BJ (cell line): ENCODE measurements at regions not wholly inside any gene's neighbourhood (a gene's known extent, or its start where the extent isn't known, plus 50 kb on each side); places are given as distances from the start of the nearest gene placed in this dataset.

ENCODE experiments used
- CTCF ChIA-PET: fragments of 350-600 bp; formaldehyde crosslinking; extraction: SDS; loops from one replicate; lab custom pipeline; 2021; ENCODE audit warnings: antibody characterized with exemption, inconsistent platforms; lab: Yijun Ruan, JAX
- POLR2A ChIA-PET: fragments of 300-600 bp; sonication (Branson Sonifier 250); formaldehyde crosslinking; extraction: SDS; loops from one replicate; lab custom pipeline; 2021; ENCODE audit warnings: antibody characterized with exemption; lab: Charles Lee
- DNase-seq: peaks from one replicate; pipeline ENCODE4 v3.0.0-alpha.2; 2011; ENCODE audit warnings: low read depth
- H3K27me3 ChIP-seq: 2 replicates; pipeline ENCODE4 v1.6.0; 2011; ENCODE audit warnings: low read length; ENCODE audit not compliant: control insufficient read depth, insufficient read depth
- H3K36me3 ChIP-seq: 2 replicates; pipeline ENCODE4 v1.5.1; 2011; ENCODE audit warnings: low read length; ENCODE audit not compliant: control insufficient read depth, insufficient read depth
- H3K4me3 ChIP-seq: 2 replicates; pipeline ENCODE4 v1.5.1; 2011; ENCODE audit warnings: low read depth, mild to moderate bottlenecking, control low read depth, low read length
- CTCF ChIP-seq: IDR thresholded peaks from 2 replicates; pipeline ENCODE4 v1.5.1; 2011; ENCODE audit warnings: low read depth, mild to moderate bottlenecking, control low read depth, inconsistent platforms, low read length, moderate library complexity; ENCODE audit not compliant: insufficient read depth

DNA sequence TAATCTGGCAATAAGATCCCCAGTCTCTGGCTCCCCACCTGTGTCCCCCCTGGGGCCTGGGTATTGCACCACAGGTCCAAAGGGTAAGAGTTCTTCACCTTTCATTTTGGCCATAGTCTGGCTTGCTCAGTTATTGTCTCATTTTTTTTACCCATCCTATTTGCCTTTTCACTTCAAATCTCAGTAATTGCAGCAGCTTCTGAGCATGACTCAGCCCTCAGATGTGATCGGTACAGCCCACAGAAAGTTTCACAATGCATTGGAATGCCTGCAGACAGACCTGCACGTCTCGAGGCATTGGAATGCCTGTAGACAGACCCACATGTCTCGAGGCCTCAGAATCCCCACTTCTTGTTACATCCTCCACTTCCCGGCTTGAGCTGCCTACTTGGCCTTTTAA is 173.6 kb downstream of the NUFIP1 start:
- DNase-seq, result peak; percentile 84
- no peaks in the 10 kb centered on the region for H3K36me3 ChIP-seq
- TF ChIP-seq CTCF, result no peak
- CTCF ChIA-PET, result interaction anchor here (0.6 to 1.3 kb wide), 2 partner anchors 59 to 187 kb away, joined by 3 read pairs; no protein-coding TSS in a partner anchor
- no peak overlapping the region for H3K4me3 ChIP-seq
- no peaks in the 10 kb centered on the region for H3K27me3 ChIP-seq
- POLR2A ChIA-PET, result no interaction called here

- ChIA-PET CTCF (interaction anchor here (1.3 kb wide), 1 partner anchor 186 kb away, joined by 3 read pairs; no protein-coding TSS in a partner anchor), POLR2A (no interaction called here)
These were observed 174.4 kb downstream of the NUFIP1 start for GRCh38 chr13:44814836-44815235.

DNA sequence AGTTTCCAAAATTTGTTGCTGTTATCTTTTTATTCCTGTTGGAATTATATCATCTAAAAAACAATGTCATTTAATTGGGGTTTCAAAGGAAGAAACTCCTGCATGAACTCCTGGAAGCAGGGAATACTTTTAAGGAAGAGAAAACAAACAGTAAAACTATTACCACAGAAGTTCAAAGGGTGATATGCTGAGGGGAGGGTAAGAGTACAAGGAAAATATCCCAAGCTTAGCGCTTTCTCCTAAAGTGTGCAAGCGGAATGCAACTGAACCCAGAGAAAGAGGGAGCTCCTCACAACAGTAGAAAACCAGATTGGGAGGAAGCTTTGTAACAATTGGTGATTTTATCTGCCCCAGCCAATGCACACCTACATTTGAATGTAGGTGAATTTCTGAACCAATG is 175.1 kb downstream of the NUFIP1 start:
- no peaks in the 10 kb centered on the region for H3K27me3 ChIP-seq
- H3K36me3 ChIP-seq, result no peaks in the 10 kb centered on the region
- H3K4me3 ChIP-seq, result no peak overlapping the region
- ChIA-PET POLR2A (no interaction called here), CTCF (no interaction called here)
- no peak for DNase-seq
- no peak for TF ChIP-seq CTCF

More at GRCh38 chr13:44814836-44815235, 174.4 kb downstream of the NUFIP1 start:
- Histone ChIP-seq H3K36me3 (no peaks in the 10 kb centered on the region), H3K4me3 (no peak overlapping the region), H3K27me3 (no peaks in the 10 kb centered on the region)
- no peak for DNase-seq
- no peak for TF ChIP-seq CTCF

DNA sequence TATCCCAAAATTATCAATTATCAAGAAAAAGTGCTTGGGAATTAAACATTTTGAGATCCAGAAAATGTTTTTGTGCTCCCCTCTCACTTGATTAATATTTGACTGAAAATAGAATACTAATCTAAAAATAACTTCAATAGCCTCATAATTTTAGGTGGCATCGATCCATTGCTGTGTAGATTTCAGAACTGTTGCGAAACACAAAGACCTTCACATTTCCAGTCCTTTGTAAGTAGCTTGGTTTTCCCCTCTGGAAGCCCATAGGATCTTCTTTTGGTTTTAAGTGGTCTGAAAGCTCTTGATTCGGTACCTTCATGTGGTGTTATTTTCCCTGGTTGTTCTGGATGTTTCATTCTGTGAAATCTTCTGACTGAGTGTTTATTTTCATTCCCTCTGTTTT is 176.5 kb downstream of the NUFIP1 start:
- Histone ChIP-seq H3K4me3 (no peak overlapping the region), H3K27me3 (no peaks in the 10 kb centered on the region), H3K36me3 (no peaks in the 10 kb centered on the region)
- TF ChIP-seq CTCF, result no peak
- ChIA-PET POLR2A (no interaction called here), CTCF (interaction anchor here (1.0 to 1.1 kb wide), 3 partner anchors 12 to 94 kb away, joined by 3 read pairs; no protein-coding TSS in a partner anchor)
- DNase-seq, result no peak

- CTCF ChIA-PET, result interaction anchor here (0.6 kb wide), 2 partner anchors 78 to 100 kb away, joined by 3 to 4 read pairs; no protein-coding TSS in a partner anchor
- TF ChIP-seq CTCF, result no peak
- Histone ChIP-seq H3K4me3 (no peak overlapping the region), H3K36me3 (no peaks in the 10 kb centered on the region), H3K27me3 (no peaks in the 10 kb centered on the region)
- POLR2A ChIA-PET, result no interaction called here
- DNase-seq, result no peak
These were observed 179.0 kb downstream of the NUFIP1 start for GRCh38 chr13:44810061-44810840.
